IMR-90 (cell line): ENCODE measurements at regions not wholly inside any gene's neighbourhood (a gene's known extent, or its start where the extent isn't known, plus 50 kb on each side); places are given as distances from the start of the nearest gene placed in this dataset.
"Not testable (repeated sequence)": the region's sequence is repeated elsewhere in the genome, so short reads cannot be mapped to it uniquely, and the experiment has no call there.

ENCODE experiments used
- ATAC-seq: fragments of 200-7000 bp; cut with Tn5 transposase; 2 replicates; pipeline ENCODE4 v1.9.1; 2020; ENCODE audit warnings: low read depth, mild to moderate bottlenecking, moderate library complexity
- BruUV-seq: library from RNA; stranded (reverse); fragments of 400-500 nt; replicated peaks from 2 replicates; lab custom pipeline; 2021; lab: Mats Ljungman, UMichigan
- CTCF ChIA-PET: fragments of 300-600 bp; formaldehyde crosslinking; extraction: SDS; loops from one replicate; lab custom pipeline; 2021; ENCODE audit warnings: antibody characterized with exemption; lab: Yijun Ruan, JAX
- POLR2A ChIA-PET: fragments of 300-600 bp; sonication (Branson Sonifier 250); formaldehyde crosslinking; loops from one replicate; lab custom pipeline; 2022; ENCODE audit warnings: antibody characterized with exemption; ENCODE audit not compliant: unreplicated experiment; lab: Charles Lee
- DNase-seq: peaks from one replicate; pipeline ENCODE4 v3.0.0; 2013
- H2AFZ ChIP-seq: replicated peaks from 2 replicates; pipeline ENCODE3; 2013; ENCODE audit warnings: low read length, mild to moderate bottlenecking; ENCODE audit not compliant: poor library complexity
- H2AK5ac ChIP-seq: 2 replicates; pipeline ENCODE4 v1.6.1; 2013; ENCODE audit warnings: low read depth, low read length, inconsistent platforms
- H2AK9ac ChIP-seq: replicated peaks from 2 replicates; pipeline ENCODE3; 2013; ENCODE audit warnings: mild to moderate bottlenecking, low read depth, low read length, moderate library complexity; ENCODE audit not compliant: poor library complexity
- H2BK120ac ChIP-seq: 2 replicates; pipeline ENCODE4 v1.6.1; 2013; ENCODE audit warnings: low read depth, low read length, inconsistent platforms
- H2BK15ac ChIP-seq: 3 replicates; pipeline ENCODE4 v1.6.1; 2013; ENCODE audit warnings: low read depth, low read length, inconsistent platforms
- H2BK20ac ChIP-seq: 2 replicates; pipeline ENCODE4 v1.6.1; 2013; ENCODE audit warnings: low read depth, mild to moderate bottlenecking, inconsistent platforms, low read length, moderate library complexity
- H2BK5ac ChIP-seq: 2 replicates; pipeline ENCODE4 v1.6.1; 2013; ENCODE audit warnings: mild to moderate bottlenecking, low read depth, low read length, inconsistent platforms; ENCODE audit not compliant: poor library complexity, severe bottlenecking
- H3K14ac ChIP-seq: replicated peaks from 2 replicates; pipeline ENCODE4 v1.6.1; 2013; ENCODE audit warnings: low read depth, low read length, inconsistent platforms
- H3K18ac ChIP-seq: 2 replicates; pipeline ENCODE4 v1.6.1; 2013; ENCODE audit warnings: low read depth, low read length, control low read depth
- H3K23ac ChIP-seq: 2 replicates; pipeline ENCODE4 v1.6.1; 2013; ENCODE audit warnings: low read depth, low read length, inconsistent platforms
- H3K27ac ChIP-seq: 2 replicates; pipeline ENCODE4 v1.5.1; 2013; ENCODE audit warnings: mild to moderate bottlenecking, control low read depth, low read length; ENCODE audit not compliant: insufficient read depth
- H3K27me3 ChIP-seq: 2 replicates; pipeline ENCODE4 v1.6.1; 2013; ENCODE audit warnings: low read length; ENCODE audit not compliant: control insufficient read depth, insufficient read depth
- H3K36me3 ChIP-seq: 2 replicates; pipeline ENCODE4 v1.6.1; 2013; ENCODE audit warnings: low read length, mixed read lengths; ENCODE audit not compliant: control insufficient read depth, insufficient read depth
- H3K4ac ChIP-seq: 2 replicates; pipeline ENCODE4 v1.6.1; 2013; ENCODE audit warnings: low read depth, low read length, inconsistent platforms
- H3K4me1 ChIP-seq: 2 replicates; pipeline ENCODE4 v1.6.1; 2013; ENCODE audit warnings: low read length, mixed read lengths; ENCODE audit not compliant: control insufficient read depth, insufficient read depth
- H3K4me2 ChIP-seq: 2 replicates; pipeline ENCODE4 v1.6.1; 2013; ENCODE audit warnings: low read depth, mild to moderate bottlenecking, control low read depth, low read length, moderate library complexity
- H3K4me3 ChIP-seq: 2 replicates; pipeline ENCODE4 v1.5.1; 2013; ENCODE audit warnings: low read depth, mild to moderate bottlenecking, control low read depth, low read length, moderate library complexity; ENCODE audit not compliant: insufficient read depth
- H3K56ac ChIP-seq: 2 replicates; pipeline ENCODE4 v1.6.1; 2013; ENCODE audit warnings: low read length, inconsistent platforms; ENCODE audit not compliant: insufficient read depth; ENCODE audit errors: extremely low read depth
- H3K79me1 ChIP-seq, 2 experiments: 2 replicates each; pipeline ENCODE4 v1.6.1; 2013; ENCODE audit warnings: low read length in 2 of 2, inconsistent platforms in 1 of 2, low read depth in 1 of 2
- H3K9ac ChIP-seq: 2 replicates; pipeline ENCODE4 v1.6.1; 2013; ENCODE audit warnings: low read depth, low read length, control low read depth
- H3K9me1 ChIP-seq: 2 replicates; pipeline ENCODE4 v1.6.1; 2013; ENCODE audit warnings: low read length, inconsistent platforms; ENCODE audit not compliant: insufficient read depth
- H3K9me3 ChIP-seq: 2 replicates; pipeline ENCODE4 v1.6.1; 2013; ENCODE audit warnings: low read length; ENCODE audit not compliant: control insufficient read depth, insufficient read depth
- H4K20me1 ChIP-seq: 2 replicates; pipeline ENCODE4 v1.6.1; 2013; ENCODE audit warnings: low read length, inconsistent platforms; ENCODE audit not compliant: insufficient read depth
- H4K5ac ChIP-seq: 2 replicates; pipeline ENCODE4 v1.6.1; 2013; ENCODE audit warnings: mild to moderate bottlenecking, low read depth, low read length, control low read depth
- H4K8ac ChIP-seq, 2 experiments: 2 replicates each; pipeline ENCODE4 v1.6.1; 2013; ENCODE audit warnings: low read depth in 2 of 2, low read length in 2 of 2, control low read depth in 1 of 2, inconsistent platforms in 1 of 2
- H4K91ac ChIP-seq: 2 replicates; pipeline ENCODE4 v1.6.1; 2013; ENCODE audit warnings: low read depth, low read length, inconsistent platforms; ENCODE audit not compliant: insufficient read depth
- WGBS, 2 experiments: methylation state at CpG; one replicate each; pipeline versions ENCODE4 v1.1.5 to v1.1.7; 2013; ENCODE audit warnings: missing lambda C conversion rate in 2 of 2; ENCODE audit not compliant: insufficient read length in 1 of 2; ENCODE audit errors: extremely low coverage in 2 of 2; 5-methylcytosine and 5-hydroxymethylcytosine counted together
- dilution Hi-C: fragments of 300-500 bp; cut with HindIII; formaldehyde crosslinking; loops from one replicate; pipeline ENCODE4 v1.14.3; 2018; ENCODE audit warnings: low sequenced_read_pairs; ENCODE audit not compliant: unreplicated experiment
- in situ Hi-C: fragments of 300-500 bp; cut with MboI; formaldehyde crosslinking; loops from 3 replicates; pipeline ENCODE4 v1.14.3; 2019; ENCODE audit warnings: low sequenced_read_pairs, inconsistent platforms, mixed read lengths
- intact Hi-C: fragments of 100-400 bp; cut with micrococcal nuclease; formaldehyde crosslinking; loops from 2 replicates; pipeline ENCODE4 v1.10.0; 2022

- H2BK5ac ChIP-seq, in situ Hi-C loops, CTCF ChIA-PET, H3K23ac ChIP-seq, H3K18ac ChIP-seq, H4K5ac ChIP-seq, H2AFZ ChIP-seq, BruUV-seq, H3K9me3 ChIP-seq, dilution Hi-C loops, H3K56ac ChIP-seq, H3K14ac ChIP-seq, H3K27ac ChIP-seq, H4K91ac ChIP-seq, H4K8ac ChIP-seq, H3K79me1 ChIP-seq, H2AK9ac ChIP-seq, H3K4me3 ChIP-seq, H3K36me3 ChIP-seq, ATAC-seq, H2BK15ac ChIP-seq, H2BK20ac ChIP-seq, H2BK120ac ChIP-seq, H3K9ac ChIP-seq, H3K4ac ChIP-seq, H3K4me2 ChIP-seq, H2AK5ac ChIP-seq, POLR2A ChIA-PET, H3K4me1 ChIP-seq, H4K20me1 ChIP-seq, DNase-seq, H3K9me1 ChIP-seq: not testable (repeated sequence)
- peaks cover 10% of the 10 kb centered on the region for H3K27me3 ChIP-seq
- 58% methylated on average over 4 of the region's 5 CpGs; no CpG with 5 or more reads in 1 of the 2 experiments for WGBS, 2 experiments
- intact Hi-C loops = loop anchor here (5.0 kb wide), 1 partner anchor 72 kb away; no protein-coding TSS in a partner anchor
Measured at GRCh38 chr11:46209624-46210023, 67.8 kb upstream of the CREB3L1 start.
